DND-41 (cell line): ENCODE measurements at regions not wholly inside any gene's neighbourhood (a gene's known extent, or its start where the extent isn't known, plus 50 kb on each side); places are given as distances from the start of the nearest gene placed in this dataset.

Source experiments
- CTCF ChIP-seq: IDR thresholded peaks from 2 replicates; pipeline ENCODE4 v1.5.1; 2012; ENCODE audit warnings: borderline replicate concordance, low read length, moderate library complexity, mild to moderate bottlenecking; ENCODE audit not compliant: poor library complexity, severe bottlenecking; ENCODE audit errors: extremely low read depth
- EZH2 ChIP-seq: IDR thresholded peaks from 3 replicates; pipeline ENCODE4 v1.6.1; 2012; ENCODE audit warnings: borderline replicate concordance, low read depth, mild to moderate bottlenecking, moderate library complexity, low read length, inconsistent platforms; ENCODE audit not compliant: severe bottlenecking

- TF ChIP-seq CTCF (no peak), EZH2 (no peak)
Observed at GRCh38 chr1:115476616-115477015, 138.6 kb upstream of the NGF start.
